ENCODE measurements at regions not wholly inside any gene's neighbourhood (a gene's known extent, or its start where the extent isn't known, plus 50 kb on each side); places are given as distances from the start of the nearest gene placed in this dataset.

GRCh38 chr12:24695103-24695502, 253.8 kb downstream of the BCAT1 start:
- TF ChIP-seq, protein P1, sequence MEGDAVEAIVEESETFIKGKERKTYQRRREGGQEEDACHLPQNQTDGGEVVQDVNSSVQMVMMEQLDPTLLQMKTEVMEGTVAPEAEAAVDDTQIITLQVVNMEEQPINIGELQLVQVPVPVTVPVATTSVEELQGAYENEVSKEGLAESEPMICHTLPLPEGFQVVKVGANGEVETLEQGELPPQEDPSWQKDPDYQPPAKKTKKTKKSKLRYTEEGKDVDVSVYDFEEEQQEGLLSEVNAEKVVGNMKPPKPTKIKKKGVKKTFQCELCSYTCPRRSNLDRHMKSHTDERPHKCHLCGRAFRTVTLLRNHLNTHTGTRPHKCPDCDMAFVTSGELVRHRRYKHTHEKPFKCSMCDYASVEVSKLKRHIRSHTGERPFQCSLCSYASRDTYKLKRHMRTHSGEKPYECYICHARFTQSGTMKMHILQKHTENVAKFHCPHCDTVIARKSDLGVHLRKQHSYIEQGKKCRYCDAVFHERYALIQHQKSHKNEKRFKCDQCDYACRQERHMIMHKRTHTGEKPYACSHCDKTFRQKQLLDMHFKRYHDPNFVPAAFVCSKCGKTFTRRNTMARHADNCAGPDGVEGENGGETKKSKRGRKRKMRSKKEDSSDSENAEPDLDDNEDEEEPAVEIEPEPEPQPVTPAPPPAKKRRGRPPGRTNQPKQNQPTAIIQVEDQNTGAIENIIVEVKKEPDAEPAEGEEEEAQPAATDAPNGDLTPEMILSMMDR (IDR thresholded peaks at IDR 0.05 in 8 of 11, conservative IDR thresholded peaks at IDR 0.05 in 3 of 11): no peak
- TF ChIP-seq POLR2AphosphoS5 (IDR thresholded peaks at IDR 0.05): no peak
- no peak for TF ChIP-seq POLR2A (IDR thresholded peaks at IDR 0.05)

All from spleen (tissue), 7 donors.